ENCODE measurements at regions not wholly inside any gene's neighbourhood (a gene's known extent, or its start where the extent isn't known, plus 50 kb on each side); places are given as distances from the start of the nearest gene placed in this dataset.
"Not testable (repeated sequence)": the region's sequence is repeated elsewhere in the genome, so short reads cannot be mapped to it uniquely, and the experiment has no call there.

- CTCF ChIA-PET, result no interaction called here
- POLR2A ChIA-PET (ENCODE audit: low non-redundant PET), result no interaction called here
- no peak overlapping the region for H3K27ac ChIP-seq
- no peak for TF ChIP-seq CTCF (conservative IDR thresholded peaks at IDR 0.05; ENCODE audit: low read depth)
- no peak for DNase-seq (ENCODE audit: low spot score)
These were observed 215.9 kb upstream of the DMRT1 start for GRCh38 chr9:625613-626012.

- H3K27ac ChIP-seq; DNase-seq (ENCODE audit: low spot score); CTCF ChIA-PET; POLR2A ChIA-PET (ENCODE audit: low non-redundant PET): not testable (repeated sequence)
These were observed 215.4 kb upstream of the DMRT1 start for GRCh38 chr9:626114-626513.

GRCh38 chr9:626596-626995 is 214.9 kb upstream of the DMRT1 start:
- no peak for DNase-seq (ENCODE audit: low spot score)
- H3K27ac ChIP-seq, result no peak overlapping the region
- ChIA-PET POLR2A (ENCODE audit: low non-redundant PET) (no interaction called here), CTCF (no interaction called here)
- TF ChIP-seq CTCF (conservative IDR thresholded peaks at IDR 0.05; ENCODE audit: low read depth), result no peak

- H3K27ac ChIP-seq, result no peak overlapping the region
- no peak for TF ChIP-seq CTCF (conservative IDR thresholded peaks at IDR 0.05; ENCODE audit: low read depth)
- ChIA-PET POLR2A (ENCODE audit: low non-redundant PET) (no interaction called here), CTCF (no interaction called here)
- DNase-seq (ENCODE audit: low spot score), result no peak
These were observed 214.0 kb upstream of the DMRT1 start for GRCh38 chr9:627336-627970.

- no peak for TF ChIP-seq CTCF (conservative IDR thresholded peaks at IDR 0.05; ENCODE audit: low read depth)
- DNase-seq (ENCODE audit: low spot score), result no peak
- POLR2A ChIA-PET (ENCODE audit: low non-redundant PET), result no interaction called here
- CTCF ChIA-PET, result no interaction called here
- no peak overlapping the region for H3K27ac ChIP-seq
These were observed 212.4 kb upstream of the DMRT1 start for GRCh38 chr9:629146-629545.

GRCh38 chr9:630817-631216 is 210.7 kb upstream of the DMRT1 start:
- TF ChIP-seq CTCF (conservative IDR thresholded peaks at IDR 0.05; ENCODE audit: low read depth), result no peak
- H3K27ac ChIP-seq, result peak overlapping the region; percentile 42
- ChIA-PET CTCF (no interaction called here), POLR2A (ENCODE audit: low non-redundant PET) (no interaction called here)
- no peak for DNase-seq (ENCODE audit: low spot score)

GRCh38 chr9:631596-631995 is 209.9 kb upstream of the DMRT1 start:
- no peak for DNase-seq (ENCODE audit: low spot score)
- POLR2A ChIA-PET (ENCODE audit: low non-redundant PET), result no interaction called here
- CTCF ChIA-PET, result no interaction called here
- H3K27ac ChIP-seq, result no peak overlapping the region
- TF ChIP-seq CTCF (conservative IDR thresholded peaks at IDR 0.05; ENCODE audit: low read depth), result no peak
